GM13976 (cell line): ENCODE measurements at regions not wholly inside any gene's neighbourhood (a gene's known extent, or its start where the extent isn't known, plus 50 kb on each side); places are given as distances from the start of the nearest gene placed in this dataset.

ENCODE experiments used
- DNase-seq: peaks from one replicate; pipeline ENCODE4 v3.0.0; 2012; ENCODE audit warnings: low spot score
- CTCF ChIP-seq: IDR thresholded peaks from 2 replicates; pipeline ENCODE4 v1.5.1; 2012; ENCODE audit warnings: borderline replicate concordance, mild to moderate bottlenecking; ENCODE audit not compliant: insufficient read depth; ENCODE audit errors: extremely low read depth, missing control alignments, control extremely low read depth
- in situ Hi-C: fragments of 300-500 bp; cut with MboI; formaldehyde crosslinking; loops from one replicate; pipeline ENCODE4 v1.12.0; 2022; ENCODE audit warnings: low sequenced_read_pairs, mixed read lengths, inconsistent platforms; ENCODE audit not compliant: unreplicated experiment

GRCh38 chr13:34867590-34867989, 74.5 kb upstream of the NBEA start:
- in situ Hi-C loops: no loop called here
- DNase-seq: no peak
- no peak for TF ChIP-seq CTCF

GRCh38 chr13:34868733-34869132, 73.3 kb upstream of the NBEA start:
- no peak for TF ChIP-seq CTCF
- DNase-seq: no peak
- in situ Hi-C loops: no loop called here

- no peak for DNase-seq
- no peak for TF ChIP-seq CTCF
- in situ Hi-C loops: no loop called here
These were observed 72.4 kb upstream of the NBEA start for GRCh38 chr13:34869696-34870095.

- in situ Hi-C loops: no loop called here
- no peak for TF ChIP-seq CTCF
- DNase-seq: no peak
These were observed 63.7 kb upstream of the NBEA start for GRCh38 chr13:34878329-34878728.

GRCh38 chr13:34879851-34880250, 62.2 kb upstream of the NBEA start:
- in situ Hi-C loops: no loop called here
- no peak for TF ChIP-seq CTCF

GRCh38 chr13:34881494-34881893, 60.6 kb upstream of the NBEA start:
- in situ Hi-C loops: no loop called here
- DNase-seq: no peak
- no peak for TF ChIP-seq CTCF

More at GRCh38 chr13:34879851-34880250, 62.2 kb upstream of the NBEA start:
- no peak for DNase-seq

GRCh38 chr13:34883396-34883795, 58.7 kb upstream of the NBEA start:
- no peak for TF ChIP-seq CTCF
- DNase-seq: no peak
- in situ Hi-C loops: no loop called here
